Uterus (tissue), 3 donors: ENCODE measurements at regions not wholly inside any gene's neighbourhood (a gene's known extent, or its start where the extent isn't known, plus 50 kb on each side); places are given as distances from the start of the nearest gene placed in this dataset.

ENCODE experiments used
- DNase-seq, 2 donors: peaks; one replicate each; pipeline ENCODE4 v3.0.0-alpha.2; 2019 to 2020
- H3K27ac ChIP-seq, 2 donors: fragments of 200-600 bp; sonication (generic); 1 replicate in 1 of 2; 2 replicates in 1 of 2; pipeline ENCODE4 v1.5.1; 2016 to 2018
- H3K27me3 ChIP-seq, 2 donors: fragments of 200-600 bp; sonication (generic); one replicate each; pipeline ENCODE4 v1.5.1; 2018 to 2019; ENCODE audit warnings: control low read depth in 1 of 2
- H3K36me3 ChIP-seq, 2 donors: fragments of 200-600 bp; sonication (generic); one replicate each; pipeline ENCODE4 v1.5.1; 2019; ENCODE audit warnings: control low read depth in 1 of 2
- H3K4me1 ChIP-seq, 2 donors: fragments of 200-600 bp; sonication (generic); one replicate each; pipeline ENCODE4 v1.5.1; 2018 to 2019; ENCODE audit warnings: control low read depth in 1 of 2
- H3K4me3 ChIP-seq, 2 donors: fragments of 200-600 bp; sonication (generic); 1 replicate in 1 of 2; 2 replicates in 1 of 2; pipeline ENCODE4 v1.5.1; 2018 to 2019; ENCODE audit warnings: mild to moderate bottlenecking in 1 of 2
- H3K9me3 ChIP-seq, 2 donors: fragments of 200-600 bp; sonication (generic); one replicate each; pipeline ENCODE4 v1.5.1; 2019; ENCODE audit warnings: control low read depth in 1 of 2
- CTCF ChIP-seq, 4 experiments: fragments of 200-600 bp in 2 of 4; fragments of 450-650 bp in 2 of 4; sonication (generic) in 2 of 4; IDR thresholded peaks; one replicate each; pipeline ENCODE4 v1.5.1; 2016 to 2019; ENCODE audit warnings: antibody characterized with exemption in 4 of 4, mild to moderate bottlenecking in 2 of 4, moderate library complexity in 1 of 4
- POLR2A ChIP-seq, 2 donors: fragments of 450-650 bp; IDR thresholded peaks; one replicate each; pipeline ENCODE4 v1.6.1; 2016; ENCODE audit warnings: antibody characterized with exemption in 2 of 2, mild to moderate bottlenecking in 1 of 2, moderate library complexity in 1 of 2
- intact Hi-C: fragments of 100-400 bp; cut with DNase I; formaldehyde crosslinking; loops from one replicate; pipeline ENCODE4 v1.15.1; 2023; ENCODE audit warnings: low total_unique reads
- donor health status: DM: yes; HTN: yes; CAD: no.

GRCh38 chr6:21502682-21503081 is 90.9 kb upstream of the SOX4 start:
- no peak overlapping the region for H3K4me3 ChIP-seq
- no peaks in the 10 kb centered on the region for H3K36me3 ChIP-seq
- TF ChIP-seq CTCF (IDR thresholded peaks at IDR 0.05): no peak
- TF ChIP-seq POLR2A (IDR thresholded peaks at IDR 0.05): no peak
- peaks cover 4 to 6% of the 10 kb centered on the region in 2 donors for H3K4me1 ChIP-seq
- intact Hi-C loops: no loop called here
- no peak for DNase-seq
- H3K27ac ChIP-seq: no peak overlapping the region
- no peaks in the 10 kb centered on the region for H3K9me3 ChIP-seq
- no peaks in the 10 kb centered on the region for H3K27me3 ChIP-seq

- H3K4me1 ChIP-seq: peaks cover 4 to 6% of the 10 kb centered on the region in 2 donors
- intact Hi-C loops: no loop called here
- no peaks in the 10 kb centered on the region for H3K36me3 ChIP-seq
- H3K27me3 ChIP-seq: no peaks in the 10 kb centered on the region
- no peak for DNase-seq
- TF ChIP-seq CTCF (IDR thresholded peaks at IDR 0.05): no peak
- no peak overlapping the region for H3K27ac ChIP-seq
- H3K9me3 ChIP-seq: no peaks in the 10 kb centered on the region
- no peak overlapping the region for H3K4me3 ChIP-seq
These were observed 88.8 kb upstream of the SOX4 start for GRCh38 chr6:21504790-21505189.

- H3K4me3 ChIP-seq: no peak overlapping the region
- no peaks in the 10 kb centered on the region for H3K36me3 ChIP-seq
- TF ChIP-seq POLR2A (IDR thresholded peaks at IDR 0.05) (no peak), CTCF (IDR thresholded peaks at IDR 0.05) (no peak)
- H3K9me3 ChIP-seq: no peaks in the 10 kb centered on the region
- no peak for DNase-seq
- H3K4me1 ChIP-seq: peaks cover 4 to 6% of the 10 kb centered on the region in 2 donors
- intact Hi-C loops: no loop called here
- H3K27me3 ChIP-seq: no peaks in the 10 kb centered on the region
- H3K27ac ChIP-seq: no peak overlapping the region
These were observed 88.0 kb upstream of the SOX4 start for GRCh38 chr6:21505574-21505990.

GRCh38 chr6:21506126-21506525 is 87.4 kb upstream of the SOX4 start:
- Histone ChIP-seq H3K36me3 (no peaks in the 10 kb centered on the region), H3K4me3 (no peak overlapping the region), H3K27me3 (no peaks in the 10 kb centered on the region), H3K9me3 (no peaks in the 10 kb centered on the region), H3K4me1 (peaks cover 0 to 3% of the 10 kb centered on the region in 2 donors), H3K27ac (no peak overlapping the region)
- no peak for DNase-seq
- TF ChIP-seq POLR2A (IDR thresholded peaks at IDR 0.05) (no peak), CTCF (IDR thresholded peaks at IDR 0.05) (no peak)
- intact Hi-C loops: no loop called here

- DNase-seq: no peak
- Histone ChIP-seq H3K27ac (no peak overlapping the region), H3K27me3 (no peaks in the 10 kb centered on the region), H3K4me3 (no peak overlapping the region), H3K4me1 (no peaks in the 10 kb centered on the region), H3K9me3 (no peaks in the 10 kb centered on the region), H3K36me3 (no peaks in the 10 kb centered on the region)
- TF ChIP-seq POLR2A (IDR thresholded peaks at IDR 0.05) (no peak), CTCF (IDR thresholded peaks at IDR 0.05) (no peak)
- intact Hi-C loops: no loop called here
These were observed 85.7 kb upstream of the SOX4 start for GRCh38 chr6:21507811-21508210.
